ENCODE measurements at regions not wholly inside any gene's neighbourhood (a gene's known extent, or its start where the extent isn't known, plus 50 kb on each side); places are given as distances from the start of the nearest gene placed in this dataset.

DNA sequence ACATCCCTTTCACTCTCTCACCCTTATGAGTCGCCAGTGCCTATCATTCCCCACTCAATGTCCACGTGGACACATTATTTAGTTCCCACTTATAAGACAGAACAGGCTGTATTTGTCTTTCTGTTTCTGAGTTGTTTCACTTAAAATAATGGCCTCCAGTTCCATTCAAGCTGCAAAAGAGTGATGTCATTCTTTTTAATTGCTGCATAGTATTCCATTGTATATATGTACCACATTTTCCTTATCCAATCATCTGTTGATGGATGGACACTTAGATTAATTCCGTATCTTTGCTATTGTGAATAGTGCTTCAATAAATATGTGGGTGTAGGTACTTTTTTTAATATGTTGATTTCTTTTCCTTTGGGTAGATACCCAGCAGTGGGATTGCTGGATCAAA lies 79.1 kb downstream of the ZNF365 start:
- 96% methylated on average over 3 of the region's 3 CpGs for WGBS
- H3K36me3 ChIP-seq = no peaks in the 10 kb centered on the region
- no peak overlapping the region for H3K27ac ChIP-seq
- intact Hi-C loops (cut with DNase I) = no loop called here
- H3K4me1 ChIP-seq (replicated peaks) = no peaks in the 10 kb centered on the region
- TF ChIP-seq POLR2A (IDR thresholded peaks at IDR 0.05) = no peak
- H3K27me3 ChIP-seq (replicated peaks; ENCODE audit: insufficient read depth) = no peaks in the 10 kb centered on the region
- no peak for DNase-seq (ENCODE audit: low spot score)
- H3K4me3 ChIP-seq = no peak overlapping the region
- no peaks in the 10 kb centered on the region for H3K9me3 ChIP-seq

- Histone ChIP-seq H3K36me3 (no peaks in the 10 kb centered on the region), H3K4me1 (replicated peaks) (no peaks in the 10 kb centered on the region), H3K27ac (no peak overlapping the region), H3K27me3 (replicated peaks; ENCODE audit: insufficient read depth) (no peaks in the 10 kb centered on the region), H3K4me3 (no peak overlapping the region), H3K9me3 (no peaks in the 10 kb centered on the region)
- TF ChIP-seq POLR2A (IDR thresholded peaks at IDR 0.05) (no peak), POLR2AphosphoS5 (IDR thresholded peaks at IDR 0.05) (no peak)
- TF ChIP-seq, protein P1, sequence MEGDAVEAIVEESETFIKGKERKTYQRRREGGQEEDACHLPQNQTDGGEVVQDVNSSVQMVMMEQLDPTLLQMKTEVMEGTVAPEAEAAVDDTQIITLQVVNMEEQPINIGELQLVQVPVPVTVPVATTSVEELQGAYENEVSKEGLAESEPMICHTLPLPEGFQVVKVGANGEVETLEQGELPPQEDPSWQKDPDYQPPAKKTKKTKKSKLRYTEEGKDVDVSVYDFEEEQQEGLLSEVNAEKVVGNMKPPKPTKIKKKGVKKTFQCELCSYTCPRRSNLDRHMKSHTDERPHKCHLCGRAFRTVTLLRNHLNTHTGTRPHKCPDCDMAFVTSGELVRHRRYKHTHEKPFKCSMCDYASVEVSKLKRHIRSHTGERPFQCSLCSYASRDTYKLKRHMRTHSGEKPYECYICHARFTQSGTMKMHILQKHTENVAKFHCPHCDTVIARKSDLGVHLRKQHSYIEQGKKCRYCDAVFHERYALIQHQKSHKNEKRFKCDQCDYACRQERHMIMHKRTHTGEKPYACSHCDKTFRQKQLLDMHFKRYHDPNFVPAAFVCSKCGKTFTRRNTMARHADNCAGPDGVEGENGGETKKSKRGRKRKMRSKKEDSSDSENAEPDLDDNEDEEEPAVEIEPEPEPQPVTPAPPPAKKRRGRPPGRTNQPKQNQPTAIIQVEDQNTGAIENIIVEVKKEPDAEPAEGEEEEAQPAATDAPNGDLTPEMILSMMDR (IDR thresholded peaks at IDR 0.05) = no peak
- DNase-seq (ENCODE audit: low spot score) = no peak
- intact Hi-C loops (cut with DNase I) = no loop called here
- WGBS = 35% methylated on average over 3 of the region's 3 CpGs
Observed at GRCh38 chr10:62454687-62455397, 80.7 kb downstream of the ZNF365 start.

DNA sequence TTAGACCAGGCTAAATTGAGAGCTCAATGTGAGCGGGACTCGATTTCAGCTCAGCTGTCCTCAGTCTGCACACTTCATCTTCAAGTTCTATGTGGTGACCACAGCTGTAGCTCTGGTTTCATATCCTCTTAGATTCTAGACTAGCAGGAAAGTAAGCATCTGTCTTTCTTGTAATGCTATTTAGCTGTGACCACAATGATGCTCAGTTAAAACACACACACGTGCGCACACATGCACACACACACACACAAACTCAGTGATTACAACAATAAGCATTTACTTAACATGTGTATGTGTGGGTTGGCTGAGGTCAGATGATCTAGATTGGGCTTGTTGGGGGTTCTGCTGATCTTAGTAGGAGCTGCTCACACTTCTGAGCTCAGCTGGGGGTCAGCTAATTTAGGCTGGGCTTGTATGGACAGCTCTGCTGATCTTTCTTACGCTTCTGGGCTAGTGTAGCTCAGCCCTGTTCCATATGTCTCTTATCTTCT lies 82.5 kb downstream of the ZNF365 start:
- no peaks in the 10 kb centered on the region for H3K9me3 ChIP-seq
- H3K27me3 ChIP-seq (replicated peaks; ENCODE audit: insufficient read depth) = no peaks in the 10 kb centered on the region
- WGBS = 88% methylated on average over 5 of the region's 5 CpGs
- TF ChIP-seq, protein P1 (IDR thresholded peaks at IDR 0.05) = no peak
- TF ChIP-seq POLR2A (IDR thresholded peaks at IDR 0.05) (no peak), POLR2AphosphoS5 (IDR thresholded peaks at IDR 0.05) (no peak)
- no peaks in the 10 kb centered on the region for H3K4me1 ChIP-seq (replicated peaks)
- H3K4me3 ChIP-seq = no peak overlapping the region
- H3K36me3 ChIP-seq = no peaks in the 10 kb centered on the region
- DNase-seq (ENCODE audit: low spot score) = no peak
- intact Hi-C loops (cut with DNase I) = no loop called here
- H3K27ac ChIP-seq = no peak overlapping the region

DNA sequence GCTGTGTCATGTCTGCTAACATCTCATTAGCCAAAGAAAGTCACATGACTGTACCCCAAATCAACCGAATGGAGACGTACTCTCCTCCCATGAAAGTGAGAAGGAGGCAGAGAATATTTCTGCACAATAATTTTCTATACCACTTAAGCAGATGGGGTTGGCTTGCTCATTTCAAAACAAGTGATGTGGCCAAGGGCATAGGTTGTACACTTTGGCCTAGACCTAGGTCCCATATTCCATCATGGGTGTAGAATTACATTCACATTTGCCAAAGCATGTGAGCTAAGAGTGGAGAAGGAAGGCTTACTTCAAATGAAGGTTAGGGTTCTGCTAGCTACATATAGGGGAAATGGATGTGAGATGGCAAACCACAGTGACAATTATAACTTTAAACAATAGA lies 83.0 kb downstream of the ZNF365 start:
- 98% methylated on average over 2 of the region's 2 CpGs for WGBS
- intact Hi-C loops (cut with DNase I) = no loop called here
- DNase-seq (ENCODE audit: low spot score) = no peak

DNA sequence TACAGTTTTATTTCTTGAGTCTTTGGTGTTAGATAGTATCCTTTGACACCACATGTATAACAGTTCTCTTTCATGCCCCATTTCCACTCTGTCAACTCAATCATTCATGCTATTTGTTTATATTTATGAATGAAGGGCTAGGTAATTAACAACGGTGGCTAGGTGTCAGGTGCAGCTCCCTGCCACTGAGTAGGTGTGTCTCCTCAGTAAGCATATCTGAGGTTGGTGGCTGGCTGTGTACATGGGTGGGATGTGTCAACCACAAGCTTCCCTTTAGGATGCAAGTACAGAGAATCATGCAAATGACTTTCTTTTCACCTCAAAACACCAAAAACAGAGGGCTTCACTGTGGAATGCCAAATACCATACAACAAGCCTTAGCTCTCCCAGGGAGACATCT lies 83.4 kb downstream of the ZNF365 start:
- no peak for DNase-seq (ENCODE audit: low spot score)
- no peak overlapping the region for H3K4me3 ChIP-seq
- 81% methylated on average over 1 of the region's 1 CpG for WGBS
- TF ChIP-seq, protein P1 (IDR thresholded peaks at IDR 0.05) = no peak
- no peak for TF ChIP-seq POLR2AphosphoS5 (IDR thresholded peaks at IDR 0.05)
- no peak for TF ChIP-seq POLR2A (IDR thresholded peaks at IDR 0.05)
- H3K27me3 ChIP-seq (replicated peaks; ENCODE audit: insufficient read depth) = no peaks in the 10 kb centered on the region
- intact Hi-C loops (cut with DNase I) = no loop called here
- no peaks in the 10 kb centered on the region for H3K4me1 ChIP-seq (replicated peaks)
- no peaks in the 10 kb centered on the region for H3K9me3 ChIP-seq
- H3K36me3 ChIP-seq = no peaks in the 10 kb centered on the region
- no peak overlapping the region for H3K27ac ChIP-seq

More for the DNA sequence above, 83.0 kb downstream of the ZNF365 start:
- no peaks in the 10 kb centered on the region for H3K27me3 ChIP-seq (replicated peaks; ENCODE audit: insufficient read depth)
- H3K4me3 ChIP-seq = no peak overlapping the region
- TF ChIP-seq POLR2A (IDR thresholded peaks at IDR 0.05) = no peak
- TF ChIP-seq, protein P1 (IDR thresholded peaks at IDR 0.05) = no peak
- no peak for TF ChIP-seq POLR2AphosphoS5 (IDR thresholded peaks at IDR 0.05)
- no peaks in the 10 kb centered on the region for H3K9me3 ChIP-seq
- H3K4me1 ChIP-seq (replicated peaks) = no peaks in the 10 kb centered on the region
- no peak overlapping the region for H3K27ac ChIP-seq
- H3K36me3 ChIP-seq = no peaks in the 10 kb centered on the region
